GM12891 (cell line): ENCODE measurements at regions not wholly inside any gene's neighbourhood (a gene's known extent, or its start where the extent isn't known, plus 50 kb on each side); places are given as distances from the start of the nearest gene placed in this dataset.
"Not testable (repeated sequence)": the region's sequence is repeated elsewhere in the genome, so short reads cannot be mapped to it uniquely, and the experiment has no call there.

Experiments
- DNase-seq: peaks from one replicate; pipeline ENCODE4 v3.0.0; 2011; ENCODE audit warnings: low spot score; ENCODE audit not compliant: insufficient read length
- FAIRE-seq: peaks from 2 replicates; lab custom pipeline; 2011; peaks lifted over from hg19 to GRCh38; lab: Jason Lieb, UNC
- PAX5 ChIP-seq: IDR thresholded peaks from 2 replicates; pipeline ENCODE4 v1.6.1; 2011; ENCODE audit warnings: low read length, moderate library complexity, mild to moderate bottlenecking; ENCODE audit not compliant: insufficient read depth, severe bottlenecking
- POLR2A ChIP-seq: IDR thresholded peaks from 2 replicates; pipeline ENCODE4 v1.6.1; 2011; ENCODE audit warnings: low read depth, low read length, control low read depth
- POLR2AphosphoS5 ChIP-seq: IDR thresholded peaks from 2 replicates; pipeline ENCODE4 v1.6.1; 2011; ENCODE audit warnings: low read depth, low read length, control low read depth
- POU2F2 ChIP-seq: IDR thresholded peaks from 2 replicates; pipeline ENCODE4 v1.6.1; 2011; ENCODE audit warnings: low read depth, mild to moderate bottlenecking, control low read depth, low read length, moderate library complexity
- SPI1 ChIP-seq: IDR thresholded peaks from 2 replicates; pipeline ENCODE4 v1.6.1; 2011; ENCODE audit warnings: low read depth, low read length, control low read depth
- TAF1 ChIP-seq: IDR thresholded peaks from 2 replicates; pipeline ENCODE4 v1.6.1; 2011; ENCODE audit warnings: low read depth, low read length, control low read depth

DNA sequence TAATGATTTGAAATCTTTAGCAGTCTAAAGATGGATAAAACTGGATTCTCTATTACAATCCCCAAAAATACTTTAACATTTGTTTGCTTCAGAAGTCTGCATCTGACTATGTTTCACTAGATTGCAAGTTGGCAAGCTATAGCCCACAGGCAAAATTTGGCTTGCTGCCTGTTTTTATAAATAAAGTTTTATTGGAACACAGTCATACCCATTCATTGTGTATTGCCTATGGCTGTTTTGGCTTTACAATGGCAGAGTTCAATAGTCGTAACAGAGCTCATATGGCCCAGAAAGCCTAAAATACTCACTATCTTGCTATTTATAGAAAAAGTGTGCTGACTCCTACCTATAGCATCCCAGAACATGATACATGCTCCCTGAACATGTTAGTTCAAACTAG lies 89.0 kb upstream of the GPR141 start:
- TF ChIP-seq POLR2A (no peak), PAX5 (no peak)
- FAIRE-seq = no peak
- DNase-seq = no peak

DNA sequence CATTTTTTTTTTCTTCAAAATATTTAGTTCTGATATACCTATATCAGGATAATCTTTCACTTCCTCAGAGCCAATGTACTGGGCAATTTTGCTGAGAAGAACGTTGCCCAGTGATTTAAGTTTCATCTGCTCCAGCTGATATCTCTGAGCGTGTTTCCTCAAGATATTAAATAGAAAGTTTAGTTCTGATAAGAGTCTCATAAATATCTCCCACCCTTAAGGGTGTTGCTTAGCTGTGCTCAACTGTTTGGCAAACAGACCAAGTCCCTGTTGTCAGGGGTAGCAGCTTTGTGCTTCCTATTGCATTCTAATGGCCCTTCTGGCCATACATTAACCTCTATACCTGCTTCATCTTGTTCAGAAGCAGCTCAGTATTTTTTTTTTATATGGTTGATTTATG lies 84.7 kb upstream of the GPR141 start:
- FAIRE-seq = no peak
- no peak for DNase-seq
- no peak for TF ChIP-seq POLR2A
- peak; percentile 1; the same call in 1 of the 2 replicates for TF ChIP-seq SPI1

GRCh38 chr7:37601321-37601720 lies 82.2 kb upstream of the GPR141 start:
- FAIRE-seq = no peak
- TF ChIP-seq PAX5 = no peak
- no peak for TF ChIP-seq SPI1
- no peak for TF ChIP-seq POLR2AphosphoS5
- TF ChIP-seq TAF1 = no peak
- no peak for TF ChIP-seq POU2F2
- no peak for TF ChIP-seq POLR2A
- no peak for DNase-seq

DNA sequence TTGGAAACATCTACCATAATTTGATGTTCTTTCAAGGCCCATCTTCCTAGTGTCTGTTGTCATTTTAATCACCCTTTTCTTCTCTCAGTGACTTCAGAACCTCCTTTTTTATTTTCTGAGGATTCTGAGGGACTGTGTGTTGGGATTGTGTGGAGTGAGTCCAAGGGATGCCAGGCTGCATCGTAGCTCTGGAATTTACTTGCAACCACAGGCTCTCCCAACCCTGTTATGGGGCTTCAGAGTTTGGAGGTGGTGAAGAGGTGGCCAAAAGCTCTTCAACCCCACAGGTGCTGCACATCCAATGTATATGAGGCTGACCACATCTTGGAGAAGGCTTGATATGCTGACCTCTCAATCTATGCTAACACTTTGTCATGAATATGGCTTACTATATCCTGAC lies 79.5 kb upstream of the GPR141 start:
- TF ChIP-seq POU2F2 (no peak), PAX5 (no peak), SPI1 (no peak), POLR2AphosphoS5 (no peak), POLR2A (no peak), TAF1 (no peak)
- FAIRE-seq = no peak

DNA sequence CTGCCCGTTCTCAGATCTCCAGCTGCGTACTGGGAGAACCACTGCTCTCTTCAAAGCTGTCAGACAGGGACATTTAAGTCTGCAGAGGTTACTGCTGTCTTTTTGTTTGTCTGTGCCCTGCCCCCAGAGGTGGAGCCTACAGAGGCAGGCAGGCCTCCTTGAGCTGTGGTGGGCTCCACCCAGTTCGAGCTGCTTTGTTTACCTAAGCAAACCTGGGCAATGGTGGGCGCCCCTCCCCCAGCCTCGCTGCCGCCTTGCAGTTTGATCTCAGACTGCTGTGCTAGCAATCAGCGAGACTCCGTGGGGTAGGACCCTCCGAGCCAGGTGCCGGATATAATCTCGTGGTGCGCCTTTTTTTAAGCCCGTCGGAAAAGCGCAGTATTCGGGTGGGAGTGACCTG lies 66.2 kb upstream of the GPR141 start:
- DNase-seq, FAIRE-seq: not testable (repeated sequence)

More for the DNA sequence above, 79.5 kb upstream of the GPR141 start:
- DNase-seq = no peak

DNA sequence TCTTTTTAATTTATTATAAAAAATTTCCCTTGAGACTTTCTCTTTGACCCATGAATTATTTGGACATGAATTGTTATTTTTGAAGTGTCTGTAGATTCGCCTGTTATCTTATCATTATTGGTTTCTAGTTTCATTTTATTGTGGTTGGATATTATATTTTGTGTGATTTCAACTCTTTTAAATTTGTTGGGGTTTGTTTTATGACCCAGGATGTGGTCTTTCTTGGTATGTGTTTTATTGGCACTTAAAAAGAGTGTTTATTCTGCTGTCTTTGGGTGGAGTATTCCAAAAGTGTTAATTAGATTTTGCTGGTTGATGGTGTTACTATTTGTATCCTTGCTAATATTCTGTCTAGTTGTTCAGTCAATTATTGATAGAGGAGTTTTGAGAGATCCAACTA lies 50.5 kb upstream of the GPR141 start:
- FAIRE-seq (no peak), DNase-seq (no peak)
- no peak for TF ChIP-seq SPI1
- TF ChIP-seq POLR2A = no peak
- TF ChIP-seq PAX5 = no peak
- no peak for TF ChIP-seq POLR2AphosphoS5
- no peak for TF ChIP-seq TAF1
- TF ChIP-seq POU2F2 = no peak
